Hepatocyte (in vitro differentiated cells): ENCODE measurements at regions not wholly inside any gene's neighbourhood (a gene's known extent, or its start where the extent isn't known, plus 50 kb on each side); places are given as distances from the start of the nearest gene placed in this dataset.
"Not testable (repeated sequence)": the region's sequence is repeated elsewhere in the genome, so short reads cannot be mapped to it uniquely, and the experiment has no call there.

Experiments used
- EZH2 ChIP-seq: fragments of 200-600 bp; sonication (generic); IDR thresholded peaks from 2 replicates; pipeline ENCODE4 v1.6.1; 2016; ENCODE audit warnings: antibody characterized with exemption, mild to moderate bottlenecking, borderline replicate concordance
- EZH2phosphoT487 ChIP-seq: fragments of 200-600 bp; sonication (generic); IDR thresholded peaks from one replicate; pipeline ENCODE4 v1.6.1; 2018; ENCODE audit warnings: antibody characterized with exemption, mild to moderate bottlenecking, low read depth, moderate library complexity; ENCODE audit not compliant: unreplicated experiment, severe bottlenecking
- TF ChIP-seq, protein P1 (sequence below): fragments of 200-600 bp; sonication (generic); IDR thresholded peaks from 2 replicates; pipeline ENCODE4 v1.5.1; 2016; ENCODE audit warnings: antibody characterized with exemption, mild to moderate bottlenecking; ENCODE audit not compliant: poor library complexity

DNA sequence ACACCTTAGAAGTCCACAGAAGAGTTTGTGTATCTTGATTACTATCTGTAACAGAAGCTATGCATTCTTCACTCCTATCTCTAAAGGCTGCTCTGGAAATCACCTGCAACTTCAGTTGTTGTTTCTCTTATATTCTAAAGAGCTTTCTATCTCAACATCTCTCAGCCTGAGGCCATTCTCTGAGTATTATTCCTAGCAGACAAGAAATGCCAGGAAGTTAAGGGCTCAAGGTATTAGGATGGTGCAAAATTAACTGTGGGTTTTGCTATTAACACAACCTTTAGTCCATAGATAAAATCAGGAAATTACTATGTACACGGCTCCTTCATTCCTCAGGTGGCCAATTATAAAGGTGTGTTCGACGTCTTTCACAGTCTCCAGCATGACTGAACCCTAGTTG is 257.2 kb upstream of the ZNF337 start:
- TF ChIP-seq, protein P1, sequence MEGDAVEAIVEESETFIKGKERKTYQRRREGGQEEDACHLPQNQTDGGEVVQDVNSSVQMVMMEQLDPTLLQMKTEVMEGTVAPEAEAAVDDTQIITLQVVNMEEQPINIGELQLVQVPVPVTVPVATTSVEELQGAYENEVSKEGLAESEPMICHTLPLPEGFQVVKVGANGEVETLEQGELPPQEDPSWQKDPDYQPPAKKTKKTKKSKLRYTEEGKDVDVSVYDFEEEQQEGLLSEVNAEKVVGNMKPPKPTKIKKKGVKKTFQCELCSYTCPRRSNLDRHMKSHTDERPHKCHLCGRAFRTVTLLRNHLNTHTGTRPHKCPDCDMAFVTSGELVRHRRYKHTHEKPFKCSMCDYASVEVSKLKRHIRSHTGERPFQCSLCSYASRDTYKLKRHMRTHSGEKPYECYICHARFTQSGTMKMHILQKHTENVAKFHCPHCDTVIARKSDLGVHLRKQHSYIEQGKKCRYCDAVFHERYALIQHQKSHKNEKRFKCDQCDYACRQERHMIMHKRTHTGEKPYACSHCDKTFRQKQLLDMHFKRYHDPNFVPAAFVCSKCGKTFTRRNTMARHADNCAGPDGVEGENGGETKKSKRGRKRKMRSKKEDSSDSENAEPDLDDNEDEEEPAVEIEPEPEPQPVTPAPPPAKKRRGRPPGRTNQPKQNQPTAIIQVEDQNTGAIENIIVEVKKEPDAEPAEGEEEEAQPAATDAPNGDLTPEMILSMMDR, result not testable (repeated sequence)
- not testable (repeated sequence) for TF ChIP-seq EZH2, EZH2phosphoT487
